Keratinocyte (primary cell): ENCODE measurements at regions not wholly inside any gene's neighbourhood (a gene's known extent, or its start where the extent isn't known, plus 50 kb on each side); places are given as distances from the start of the nearest gene placed in this dataset.

Experiments used
- DNase-seq: peaks from one replicate; pipeline ENCODE4 v3.0.0-alpha.2; 2011; ENCODE audit warnings: low read depth, missing footprints, low spot score
- FAIRE-seq: peaks from 2 replicates; lab custom pipeline; 2011; peaks lifted over from hg19 to GRCh38; lab: Jason Lieb, UNC
- H2AFZ ChIP-seq: 2 replicates; pipeline ENCODE4 v1.6.0; 2012; ENCODE audit warnings: low read length, control low read depth, inconsistent platforms; ENCODE audit not compliant: control insufficient read depth
- H3K27ac ChIP-seq: 2 replicates; pipeline ENCODE4 v1.5.1; 2011; ENCODE audit warnings: low read length; ENCODE audit not compliant: control insufficient read depth, insufficient read depth
- H3K27me3 ChIP-seq: 3 replicates; pipeline ENCODE4 v1.6.0; 2011; ENCODE audit warnings: low read length; ENCODE audit not compliant: control insufficient read depth, insufficient read depth; ENCODE audit errors: extremely low read depth
- H3K36me3 ChIP-seq, 2 experiments: 2 replicates in 1 of 2; 3 replicates in 1 of 2; pipeline ENCODE4 v1.5.1; 2011; ENCODE audit warnings: low read length in 2 of 2, mild to moderate bottlenecking in 1 of 2; ENCODE audit not compliant: control insufficient read depth in 2 of 2, insufficient read depth in 2 of 2; ENCODE audit errors: extremely low read depth in 1 of 2
- H3K4me1 ChIP-seq: 3 replicates; pipeline ENCODE4 v1.5.1; 2011; ENCODE audit warnings: low read length; ENCODE audit not compliant: control insufficient read depth, insufficient read depth; ENCODE audit errors: extremely low read depth
- H3K4me2 ChIP-seq: 3 replicates; pipeline ENCODE4 v1.6.0; 2011; ENCODE audit warnings: low read depth, low read length; ENCODE audit not compliant: control insufficient read depth, insufficient read depth; ENCODE audit errors: extremely low read depth
- H3K4me3 ChIP-seq, 3 experiments: fragments of 200-600 bp in 1 of 3; sonication (generic) in 1 of 3; 2 replicates in 2 of 3; 3 replicates in 1 of 3; pipeline ENCODE4 v1.5.1; 2011 to 2016; ENCODE audit warnings: low read length in 3 of 3, mild to moderate bottlenecking in 3 of 3, control low read depth in 2 of 3, inconsistent platforms in 1 of 3, low read depth in 1 of 3, mixed read lengths in 1 of 3, mixed run types in 1 of 3, moderate library complexity in 1 of 3; ENCODE audit not compliant: control insufficient read depth in 2 of 3, insufficient read depth in 2 of 3; ENCODE audit errors: extremely low read depth in 1 of 3
- H3K79me2 ChIP-seq: 2 replicates; pipeline ENCODE4 v1.6.0; 2012; ENCODE audit warnings: low read length; ENCODE audit not compliant: control insufficient read depth, insufficient read depth
- H3K9ac ChIP-seq: 3 replicates; pipeline ENCODE4 v1.6.0; 2011; ENCODE audit warnings: low read length; ENCODE audit not compliant: control insufficient read depth, insufficient read depth; ENCODE audit errors: extremely low read depth
- H3K9me1 ChIP-seq: 3 replicates; pipeline ENCODE4 v1.6.0; 2011; ENCODE audit warnings: low read length; ENCODE audit not compliant: control insufficient read depth, insufficient read depth; ENCODE audit errors: extremely low read depth
- H3K9me3 ChIP-seq: 2 replicates; pipeline ENCODE4 v1.5.1; 2012; ENCODE audit warnings: low read depth, low read length; ENCODE audit not compliant: control insufficient read depth
- H4K20me1 ChIP-seq: 3 replicates; pipeline ENCODE4 v1.6.0; 2011; ENCODE audit warnings: low read length; ENCODE audit not compliant: control insufficient read depth, insufficient read depth; ENCODE audit errors: extremely low read depth
- EZH2 ChIP-seq: IDR thresholded peaks from one replicate; pipeline ENCODE4 v1.6.1; 2012; ENCODE audit warnings: inconsistent platforms, mild to moderate bottlenecking, low read length, moderate library complexity
- dilution Hi-C: fragments of 300-500 bp; cut with MboI; formaldehyde crosslinking; loops from one replicate; pipeline ENCODE4 v1.7.0; 2020; ENCODE audit warnings: low sequenced_read_pairs; ENCODE audit not compliant: extremely low pct_ligation_motif_present
- TF ChIP-seq, protein P1 (sequence below), 3 experiments: IDR thresholded peaks in 1 of 3; conservative IDR thresholded peaks in 1 of 3; optimal IDR thresholded peaks in 1 of 3; 2 replicates in 2 of 3; 3 replicates in 1 of 3; pipeline versions ENCODE3 to v1.5.1; 2011; ENCODE audit warnings: low read length in 3 of 3, mild to moderate bottlenecking in 3 of 3, moderate library complexity in 2 of 3, control low read depth in 1 of 3, inconsistent platforms in 1 of 3; ENCODE audit not compliant: insufficient read depth in 2 of 3; ENCODE audit errors: extremely low read depth in 1 of 3

- H3K36me3 ChIP-seq, result no peaks in the 10 kb centered on the region
- TF ChIP-seq, protein P1, sequence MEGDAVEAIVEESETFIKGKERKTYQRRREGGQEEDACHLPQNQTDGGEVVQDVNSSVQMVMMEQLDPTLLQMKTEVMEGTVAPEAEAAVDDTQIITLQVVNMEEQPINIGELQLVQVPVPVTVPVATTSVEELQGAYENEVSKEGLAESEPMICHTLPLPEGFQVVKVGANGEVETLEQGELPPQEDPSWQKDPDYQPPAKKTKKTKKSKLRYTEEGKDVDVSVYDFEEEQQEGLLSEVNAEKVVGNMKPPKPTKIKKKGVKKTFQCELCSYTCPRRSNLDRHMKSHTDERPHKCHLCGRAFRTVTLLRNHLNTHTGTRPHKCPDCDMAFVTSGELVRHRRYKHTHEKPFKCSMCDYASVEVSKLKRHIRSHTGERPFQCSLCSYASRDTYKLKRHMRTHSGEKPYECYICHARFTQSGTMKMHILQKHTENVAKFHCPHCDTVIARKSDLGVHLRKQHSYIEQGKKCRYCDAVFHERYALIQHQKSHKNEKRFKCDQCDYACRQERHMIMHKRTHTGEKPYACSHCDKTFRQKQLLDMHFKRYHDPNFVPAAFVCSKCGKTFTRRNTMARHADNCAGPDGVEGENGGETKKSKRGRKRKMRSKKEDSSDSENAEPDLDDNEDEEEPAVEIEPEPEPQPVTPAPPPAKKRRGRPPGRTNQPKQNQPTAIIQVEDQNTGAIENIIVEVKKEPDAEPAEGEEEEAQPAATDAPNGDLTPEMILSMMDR (optimal IDR thresholded peaks at IDR 0.05 in 1 of 3, IDR thresholded peaks at IDR 0.05 in 1 of 3, conservative IDR thresholded peaks at IDR 0.05 in 1 of 3; ENCODE audit: extremely low read depth in 1 of 3, insufficient read depth in 2 of 3, low read length in 3 of 3), result no peak
- TF ChIP-seq EZH2, result no peak
- H3K9ac ChIP-seq, result no peak overlapping the region
- no peak overlapping the region for H3K4me3 ChIP-seq
- FAIRE-seq (no peak), DNase-seq (no peak)
- no peaks in the 10 kb centered on the region for H3K79me2 ChIP-seq
- H3K27me3 ChIP-seq, result no peaks in the 10 kb centered on the region
- H3K4me1 ChIP-seq, result no peaks in the 10 kb centered on the region
- no peaks in the 10 kb centered on the region for H3K9me1 ChIP-seq
- H3K9me3 ChIP-seq, result no peaks in the 10 kb centered on the region
- H3K27ac ChIP-seq, result no peak overlapping the region
- H2AFZ ChIP-seq, result no peak overlapping the region
- dilution Hi-C loops, result no loop called here
- H4K20me1 ChIP-seq, result no peaks in the 10 kb centered on the region
- H3K4me2 ChIP-seq, result no peak overlapping the region
Measured at GRCh38 chr2:151021747-151022452, 239.8 kb downstream of the RBM43 start.

- FAIRE-seq (no peak), DNase-seq (no peak)
- Histone ChIP-seq H4K20me1 (no peaks in the 10 kb centered on the region), H3K79me2 (no peaks in the 10 kb centered on the region), H3K9me3 (no peaks in the 10 kb centered on the region), H3K9ac (no peak overlapping the region), H3K4me3 (no peak overlapping the region), H3K4me1 (no peaks in the 10 kb centered on the region), H3K4me2 (no peak overlapping the region), H3K36me3 (no peaks in the 10 kb centered on the region), H3K27ac (no peak overlapping the region), H3K9me1 (no peaks in the 10 kb centered on the region), H2AFZ (no peak overlapping the region), H3K27me3 (no peaks in the 10 kb centered on the region)
- dilution Hi-C loops, result no loop called here
- TF ChIP-seq, protein P1 (optimal IDR thresholded peaks at IDR 0.05 in 1 of 3, IDR thresholded peaks at IDR 0.05 in 1 of 3, conservative IDR thresholded peaks at IDR 0.05 in 1 of 3; ENCODE audit: extremely low read depth in 1 of 3, insufficient read depth in 2 of 3, low read length in 3 of 3), result no peak
- TF ChIP-seq EZH2, result no peak
Measured at GRCh38 chr2:151020411-151020810, 241.3 kb downstream of the RBM43 start.
